ENCODE measurements at regions not wholly inside any gene's neighbourhood (a gene's known extent, or its start where the extent isn't known, plus 50 kb on each side); places are given as distances from the start of the nearest gene placed in this dataset.
A peak's percentile ranks its signal among the peaks of the same experiment; 100 is the strongest.

- ChIA-PET POLR2A (no interaction called here), CTCF (interaction anchor here (0.7 to 3.6 kb wide), 24 partner anchors 9 to 925 kb away, joined by 3 to 21 read pairs (median 4); partner anchors contain the start of genes IVNS1ABP, SWT1 and TRMT1L)
- peak; percentile 25 for DNase-seq (ENCODE audit: extremely low spot score)
- TF ChIP-seq, protein P1, sequence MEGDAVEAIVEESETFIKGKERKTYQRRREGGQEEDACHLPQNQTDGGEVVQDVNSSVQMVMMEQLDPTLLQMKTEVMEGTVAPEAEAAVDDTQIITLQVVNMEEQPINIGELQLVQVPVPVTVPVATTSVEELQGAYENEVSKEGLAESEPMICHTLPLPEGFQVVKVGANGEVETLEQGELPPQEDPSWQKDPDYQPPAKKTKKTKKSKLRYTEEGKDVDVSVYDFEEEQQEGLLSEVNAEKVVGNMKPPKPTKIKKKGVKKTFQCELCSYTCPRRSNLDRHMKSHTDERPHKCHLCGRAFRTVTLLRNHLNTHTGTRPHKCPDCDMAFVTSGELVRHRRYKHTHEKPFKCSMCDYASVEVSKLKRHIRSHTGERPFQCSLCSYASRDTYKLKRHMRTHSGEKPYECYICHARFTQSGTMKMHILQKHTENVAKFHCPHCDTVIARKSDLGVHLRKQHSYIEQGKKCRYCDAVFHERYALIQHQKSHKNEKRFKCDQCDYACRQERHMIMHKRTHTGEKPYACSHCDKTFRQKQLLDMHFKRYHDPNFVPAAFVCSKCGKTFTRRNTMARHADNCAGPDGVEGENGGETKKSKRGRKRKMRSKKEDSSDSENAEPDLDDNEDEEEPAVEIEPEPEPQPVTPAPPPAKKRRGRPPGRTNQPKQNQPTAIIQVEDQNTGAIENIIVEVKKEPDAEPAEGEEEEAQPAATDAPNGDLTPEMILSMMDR (IDR thresholded peaks at IDR 0.05; ENCODE audit: control extremely low read depth, extremely low read depth, low read depth, missing control alignments): peak; percentile 46
Observed at GRCh38 chr1:185681034-185681633, 53.1 kb upstream of the HMCN1 start.

DNA sequence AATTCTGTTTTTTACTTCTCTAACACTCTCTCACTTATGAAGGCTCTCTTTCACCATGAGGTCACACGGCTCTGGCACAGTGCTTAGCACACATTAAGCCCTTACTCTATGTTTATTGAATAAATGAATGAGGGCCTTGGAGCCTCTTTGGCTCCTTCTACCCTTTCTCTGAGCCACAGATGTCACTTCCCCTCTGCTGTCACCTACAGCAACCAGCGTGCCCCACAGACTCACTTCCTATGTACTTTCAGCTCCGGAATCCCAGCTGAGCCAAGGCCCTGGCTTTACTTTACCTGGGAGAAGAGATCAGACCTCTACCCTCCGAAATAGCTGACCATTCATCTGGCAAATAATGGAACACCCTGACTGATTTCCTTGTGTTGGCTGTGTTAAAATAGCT, 53.7 kb upstream of the HMCN1 start:
- no peak for DNase-seq (ENCODE audit: extremely low spot score)
- ChIA-PET POLR2A (no interaction called here), CTCF (interaction anchor here (0.7 to 3.6 kb wide), 24 partner anchors 9 to 925 kb away, joined by 3 to 21 read pairs (median 4); partner anchors contain the start of genes IVNS1ABP, SWT1 and TRMT1L)
- TF ChIP-seq, protein P1 (IDR thresholded peaks at IDR 0.05; ENCODE audit: control extremely low read depth, extremely low read depth, low read depth, missing control alignments): no peak

GRCh38 chr1:185679220-185679619, 55.0 kb upstream of the HMCN1 start:
- ChIA-PET CTCF (interaction anchor here (0.9 kb wide), 1 partner anchor 66 kb away, joined by 3 read pairs; no protein-coding TSS in a partner anchor), POLR2A (no interaction called here)
- TF ChIP-seq, protein P1 (IDR thresholded peaks at IDR 0.05; ENCODE audit: control extremely low read depth, extremely low read depth, low read depth, missing control alignments): no peak
- no peak for DNase-seq (ENCODE audit: extremely low spot score)

- TF ChIP-seq, protein P1 (IDR thresholded peaks at IDR 0.05; ENCODE audit: control extremely low read depth, extremely low read depth, low read depth, missing control alignments): no peak
- no peak for DNase-seq (ENCODE audit: extremely low spot score)
- ChIA-PET CTCF (no interaction called here), POLR2A (no interaction called here)
Observed at GRCh38 chr1:185676969-185677368, 57.2 kb upstream of the HMCN1 start.

- DNase-seq (ENCODE audit: extremely low spot score): no peak
- ChIA-PET POLR2A (no interaction called here), CTCF (interaction anchor here (0.6 to 0.9 kb wide), 4 partner anchors 9 to 392 kb away, joined by 3 to 4 read pairs (median 3); no protein-coding TSS in a partner anchor)
- TF ChIP-seq, protein P1 (IDR thresholded peaks at IDR 0.05; ENCODE audit: control extremely low read depth, extremely low read depth, low read depth, missing control alignments): no peak
Observed at GRCh38 chr1:185674201-185674600, 60.0 kb upstream of the HMCN1 start.

DNA sequence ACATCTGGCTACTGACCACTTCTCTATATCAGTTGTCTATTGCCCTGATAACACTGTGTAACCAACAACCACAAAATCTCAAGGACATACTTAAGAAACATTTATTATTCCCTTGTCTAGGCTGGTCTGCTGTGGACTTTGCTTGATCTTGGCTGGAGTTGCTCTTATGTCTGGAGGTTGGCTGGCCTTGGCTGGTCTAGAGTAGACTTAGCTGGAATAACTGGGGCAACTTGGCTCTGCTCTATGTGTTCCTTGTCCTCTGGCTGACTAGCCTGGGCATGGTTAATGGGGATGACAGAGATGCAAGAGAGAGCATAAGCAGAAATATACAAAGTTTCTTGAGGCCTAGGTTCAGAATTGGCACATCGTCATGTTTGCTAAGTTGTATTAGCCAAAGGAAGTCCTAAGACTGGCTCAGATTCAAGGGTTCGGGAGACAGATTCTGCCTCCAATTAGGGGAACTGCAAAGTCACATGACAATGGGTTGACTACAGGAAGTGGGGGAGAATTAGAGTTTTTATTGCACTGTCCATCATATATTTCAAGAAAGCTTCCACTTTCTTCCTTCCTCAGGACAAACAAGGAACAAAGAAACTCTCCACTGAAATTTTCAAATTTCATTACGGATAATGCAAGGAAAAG, 61.4 kb upstream of the HMCN1 start:
- TF ChIP-seq, protein P1 (IDR thresholded peaks at IDR 0.05; ENCODE audit: control extremely low read depth, extremely low read depth, low read depth, missing control alignments): no peak
- CTCF ChIA-PET: interaction anchor here (1.5 kb wide), 1 partner anchor 77 kb away, joined by 4 read pairs; no protein-coding TSS in a partner anchor
- DNase-seq (ENCODE audit: extremely low spot score): no peak
- POLR2A ChIA-PET: no interaction called here

All from GM10248 (cell line).